ENCODE measurements at regions not wholly inside any gene's neighbourhood (a gene's known extent, or its start where the extent isn't known, plus 50 kb on each side); places are given as distances from the start of the nearest gene placed in this dataset.

- DNase-seq (ENCODE audit: low read depth): no peak
Observed at GRCh38 chr3:159789742-159790635, 198.6 kb upstream of the IL12A start.

- DNase-seq (ENCODE audit: low read depth): no peak
Observed at GRCh38 chr3:159791336-159791735, 197.3 kb upstream of the IL12A start.

GRCh38 chr3:159792070-159792469, 196.6 kb upstream of the IL12A start:
- DNase-seq (ENCODE audit: low read depth): no peak

GRCh38 chr3:159795042-159795441, 193.6 kb upstream of the IL12A start:
- no peak for DNase-seq (ENCODE audit: low read depth)

GRCh38 chr3:159795681-159796175, 192.9 kb upstream of the IL12A start:
- DNase-seq (ENCODE audit: low read depth): no peak

DNA sequence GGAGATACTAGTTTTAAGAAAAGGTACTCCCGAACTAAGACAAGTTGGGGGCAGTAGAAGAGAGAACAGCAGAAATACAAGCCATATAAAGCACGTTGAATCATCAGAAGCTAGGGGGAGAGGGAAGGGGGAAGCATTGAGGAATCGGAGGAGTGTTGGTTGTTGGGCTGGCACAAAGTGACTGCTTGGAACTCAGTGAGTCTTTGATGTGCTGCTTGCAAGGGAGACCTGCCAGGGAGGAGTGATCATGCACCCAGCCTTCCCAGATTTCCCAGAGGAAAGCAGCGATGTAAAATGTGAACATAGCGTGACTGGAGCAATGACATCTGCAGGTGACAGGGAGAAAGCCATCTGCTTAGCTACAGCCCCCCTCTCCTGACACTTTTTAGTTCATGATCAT, 192.4 kb upstream of the IL12A start:
- no peak for DNase-seq (ENCODE audit: low read depth)

DNA sequence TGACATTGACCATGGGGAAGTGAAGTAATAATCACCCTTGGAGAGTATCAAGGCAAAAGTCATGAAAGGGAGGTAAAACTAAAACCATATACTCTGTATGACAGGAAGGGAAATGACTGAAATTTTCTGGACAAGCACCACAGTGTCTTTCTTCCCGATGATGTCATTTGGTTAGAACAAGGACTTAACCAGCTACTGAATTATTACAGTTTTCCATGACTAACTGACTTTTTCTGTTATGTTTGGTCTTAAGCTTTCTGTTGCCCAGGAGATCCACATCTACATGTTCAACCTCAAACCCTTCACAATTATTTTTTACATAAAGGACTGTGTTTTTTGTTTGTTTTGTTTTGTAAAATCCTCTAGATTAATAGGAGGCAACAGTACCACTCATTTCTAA, 191.9 kb upstream of the IL12A start:
- no peak for DNase-seq (ENCODE audit: low read depth)

- no peak for DNase-seq (ENCODE audit: low read depth)
Observed at GRCh38 chr3:159797771-159798170, 190.9 kb upstream of the IL12A start.

DNA sequence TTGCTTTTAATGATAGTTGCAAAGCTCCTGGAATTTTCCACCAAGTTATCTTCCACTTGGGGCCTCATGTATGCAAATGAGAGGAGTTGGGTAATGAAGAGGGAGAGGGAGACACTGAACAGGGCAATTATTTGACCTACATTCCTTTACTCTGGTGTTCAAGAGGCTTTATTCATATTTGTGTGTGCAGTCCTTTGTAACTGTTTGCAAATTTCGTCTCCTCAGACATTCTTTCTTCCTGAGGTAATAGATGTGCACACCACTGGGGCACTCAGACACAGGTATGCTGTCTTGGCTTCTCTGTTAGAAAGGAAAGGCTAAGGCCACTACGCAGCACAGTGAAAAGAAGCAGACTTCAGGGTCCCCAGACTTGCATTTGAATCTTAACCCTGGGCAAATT, 189.7 kb upstream of the IL12A start:
- DNase-seq (ENCODE audit: low read depth): no peak

GRCh38 chr3:159800434-159801155, 188.0 kb upstream of the IL12A start:
- DNase-seq (ENCODE audit: low read depth): no peak

- no peak for DNase-seq (ENCODE audit: low read depth)
Observed at GRCh38 chr3:159802864-159803263, 185.8 kb upstream of the IL12A start.

DNA sequence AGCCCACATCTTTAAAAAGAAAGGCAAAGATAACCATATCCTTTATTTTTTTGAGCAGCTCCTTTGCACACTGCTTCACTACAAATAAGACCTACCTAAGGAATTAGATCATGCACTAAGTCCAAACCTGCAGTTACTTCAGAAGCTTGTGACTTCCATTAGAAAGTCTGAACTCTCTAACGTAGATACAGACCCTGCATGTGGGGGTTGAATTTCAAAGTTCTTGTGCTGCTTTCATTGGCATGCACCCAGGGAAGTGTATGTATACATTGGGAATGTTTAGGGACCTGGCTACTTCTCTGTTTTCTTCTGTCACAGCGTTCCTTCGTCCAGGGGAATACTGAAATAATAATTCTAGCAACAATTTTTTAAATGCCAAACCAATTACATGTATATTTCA, 185.2 kb upstream of the IL12A start:
- DNase-seq (ENCODE audit: low read depth): no peak

DNA sequence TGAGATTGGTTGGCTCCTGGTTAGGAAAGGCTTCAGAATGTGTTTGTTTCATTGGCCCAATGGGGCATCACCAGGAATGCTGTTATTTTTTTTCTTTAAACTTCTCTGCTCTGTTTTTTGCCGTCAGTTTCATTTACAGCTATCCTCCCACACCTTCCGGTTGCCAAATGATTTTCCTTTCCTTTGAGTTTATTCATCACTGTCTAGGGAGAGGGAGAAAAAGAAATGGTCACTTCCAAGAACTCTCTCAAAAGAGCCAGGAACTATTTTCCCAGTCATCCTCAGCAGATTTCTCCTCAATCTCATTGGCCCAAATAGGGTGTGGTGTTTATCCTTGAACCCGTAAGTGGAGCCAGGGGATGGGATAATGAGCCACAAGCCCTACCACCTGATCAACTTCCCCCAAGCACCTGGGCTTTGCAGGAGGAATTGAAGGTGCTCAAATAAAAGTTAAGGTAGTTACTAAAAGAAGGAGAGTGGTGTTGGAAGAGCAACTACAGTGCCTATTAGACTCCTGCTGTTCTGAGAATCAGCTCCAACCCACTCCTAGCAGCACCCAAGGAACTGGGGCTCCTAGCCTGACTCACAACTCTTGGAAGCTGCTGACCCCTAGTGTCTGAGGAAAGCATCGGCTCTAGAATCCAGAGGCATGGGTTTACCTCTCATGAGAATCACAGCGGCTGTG, 183.8 kb upstream of the IL12A start:
- DNase-seq (ENCODE audit: low read depth): no peak

- no peak for DNase-seq (ENCODE audit: low read depth)
Observed at GRCh38 chr3:159805411-159805772, 183.2 kb upstream of the IL12A start.

DNA sequence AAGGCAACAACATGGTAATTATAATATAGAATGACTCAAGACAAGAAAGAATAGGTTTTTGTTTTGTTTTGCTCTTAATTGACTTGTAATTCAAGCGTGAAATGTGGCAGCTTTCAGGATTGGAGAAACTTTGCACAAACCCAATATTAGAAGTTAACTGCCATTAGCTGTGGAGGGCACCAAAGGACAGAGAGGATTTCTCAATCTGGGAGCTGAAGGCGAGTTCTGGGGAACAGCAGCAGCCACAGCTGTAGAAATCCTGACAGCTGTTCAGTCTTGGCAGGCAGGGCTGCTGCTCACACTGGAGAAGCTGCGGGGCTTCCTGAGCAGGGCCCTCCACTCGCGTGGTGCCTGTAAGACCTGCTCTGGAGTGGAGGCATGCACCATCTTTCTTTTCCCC, 182.2 kb upstream of the IL12A start:
- DNase-seq (ENCODE audit: low read depth): no peak

GRCh38 chr3:159807137-159808040, 181.2 kb upstream of the IL12A start:
- no peak for DNase-seq (ENCODE audit: low read depth)

DNA sequence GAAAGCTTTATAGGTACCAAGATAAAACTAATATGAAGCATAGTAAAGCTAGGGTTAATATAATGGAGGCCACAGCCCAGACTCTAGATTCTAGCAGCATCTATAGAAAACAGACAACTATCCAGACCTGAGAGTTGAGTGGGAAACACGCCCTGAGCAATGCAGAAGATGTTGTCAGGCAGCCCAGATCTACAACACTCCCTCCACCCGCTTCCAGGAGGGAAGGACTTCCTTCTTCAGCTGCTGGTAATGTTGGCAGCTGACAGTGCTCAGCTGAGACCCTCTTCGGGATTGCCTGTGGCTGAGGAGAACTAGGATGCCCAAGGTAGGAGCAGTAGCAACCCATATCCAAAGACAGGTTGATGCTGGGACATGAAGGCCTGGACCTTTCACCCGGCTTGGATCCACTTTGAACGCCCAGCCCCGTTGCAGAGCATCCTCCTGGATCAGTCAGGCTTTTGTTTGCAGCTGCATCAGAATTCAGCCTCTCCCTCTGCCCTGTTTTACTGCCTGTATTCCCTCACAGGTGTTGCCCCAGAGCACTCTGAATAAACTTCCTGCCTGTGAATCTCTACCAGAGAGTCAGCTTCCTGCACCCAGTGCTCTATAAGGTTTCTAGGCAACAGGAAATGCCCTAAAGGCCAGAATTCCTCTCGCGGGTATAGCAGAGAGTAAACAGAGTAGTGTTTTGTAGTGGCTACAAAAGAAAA, 174.7 kb upstream of the IL12A start:
- no peak for DNase-seq (ENCODE audit: low read depth)

- DNase-seq (ENCODE audit: low read depth): no peak
Observed at GRCh38 chr3:159816512-159816911, 172.1 kb upstream of the IL12A start.

DNA sequence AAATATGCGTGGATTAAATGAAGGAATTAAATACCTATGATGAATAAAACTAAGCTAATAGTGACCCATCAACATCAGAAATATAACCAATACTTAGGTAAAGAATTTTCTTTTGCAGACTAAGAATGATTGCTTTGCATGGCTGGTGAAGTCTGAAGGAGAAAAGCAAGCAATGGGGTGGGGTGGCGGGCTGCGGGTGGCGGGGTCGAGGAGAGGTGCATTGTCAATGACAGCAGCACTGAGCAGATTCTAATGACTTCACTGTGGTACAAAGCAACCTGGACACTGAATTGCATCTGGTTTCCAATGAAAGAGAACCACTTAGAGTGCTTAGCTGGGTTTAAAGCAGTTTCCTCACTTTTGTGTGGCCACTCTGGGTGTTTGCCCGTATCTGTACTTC, 171.5 kb upstream of the IL12A start:
- DNase-seq (ENCODE audit: low read depth): no peak

GRCh38 chr3:159817571-159817970, 171.1 kb upstream of the IL12A start:
- DNase-seq (ENCODE audit: low read depth): no peak

DNA sequence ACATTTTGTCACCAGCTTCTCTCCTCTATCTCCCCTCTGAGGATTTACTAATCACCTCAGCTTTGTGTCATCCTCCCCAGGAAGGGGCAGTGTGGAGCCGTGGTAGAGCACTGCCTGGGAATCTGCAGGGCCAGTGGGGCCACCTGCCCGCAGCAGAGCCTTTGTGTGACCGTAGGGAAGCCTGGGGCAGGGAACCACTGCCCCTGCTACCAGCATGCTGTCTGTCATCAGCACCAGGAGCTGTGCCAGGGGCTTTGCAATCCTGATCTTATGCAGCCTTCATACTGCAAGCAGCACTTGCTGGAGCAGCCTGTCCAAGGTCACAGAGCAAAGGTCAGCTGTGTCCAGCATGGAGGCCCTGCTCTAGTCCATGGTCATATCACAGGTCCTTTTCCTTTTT, 170.2 kb upstream of the IL12A start:
- no peak for DNase-seq (ENCODE audit: low read depth)

All from T-helper 22 cell (primary cell).